ENCODE measurements at regions not wholly inside any gene's neighbourhood (a gene's known extent, or its start where the extent isn't known, plus 50 kb on each side); places are given as distances from the start of the nearest gene placed in this dataset.

DNA sequence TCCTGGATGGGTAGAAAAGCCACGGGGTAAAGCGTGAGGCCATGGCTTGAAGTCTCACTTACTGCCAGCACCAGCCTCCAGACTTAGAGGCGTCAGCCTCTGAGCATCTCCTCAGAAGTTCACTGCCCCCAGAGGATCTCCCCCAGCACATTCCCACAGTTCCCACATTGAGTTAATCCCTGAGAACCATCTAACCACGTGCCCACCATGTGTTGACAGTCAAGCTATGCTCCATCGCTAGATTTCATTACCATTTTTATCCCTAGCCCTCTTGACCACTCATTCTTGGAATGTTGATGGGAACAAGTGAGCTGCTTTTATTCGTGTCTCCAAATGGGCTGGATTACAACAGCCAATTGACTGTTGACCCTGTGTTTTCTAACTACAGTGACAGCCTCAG is 283.3 kb upstream of the IRX1 start:
- DNase-seq = no peak

- DNase-seq = no peak
These were observed 284.2 kb upstream of the IRX1 start for GRCh38 chr5:3311433-3311832.

DNA sequence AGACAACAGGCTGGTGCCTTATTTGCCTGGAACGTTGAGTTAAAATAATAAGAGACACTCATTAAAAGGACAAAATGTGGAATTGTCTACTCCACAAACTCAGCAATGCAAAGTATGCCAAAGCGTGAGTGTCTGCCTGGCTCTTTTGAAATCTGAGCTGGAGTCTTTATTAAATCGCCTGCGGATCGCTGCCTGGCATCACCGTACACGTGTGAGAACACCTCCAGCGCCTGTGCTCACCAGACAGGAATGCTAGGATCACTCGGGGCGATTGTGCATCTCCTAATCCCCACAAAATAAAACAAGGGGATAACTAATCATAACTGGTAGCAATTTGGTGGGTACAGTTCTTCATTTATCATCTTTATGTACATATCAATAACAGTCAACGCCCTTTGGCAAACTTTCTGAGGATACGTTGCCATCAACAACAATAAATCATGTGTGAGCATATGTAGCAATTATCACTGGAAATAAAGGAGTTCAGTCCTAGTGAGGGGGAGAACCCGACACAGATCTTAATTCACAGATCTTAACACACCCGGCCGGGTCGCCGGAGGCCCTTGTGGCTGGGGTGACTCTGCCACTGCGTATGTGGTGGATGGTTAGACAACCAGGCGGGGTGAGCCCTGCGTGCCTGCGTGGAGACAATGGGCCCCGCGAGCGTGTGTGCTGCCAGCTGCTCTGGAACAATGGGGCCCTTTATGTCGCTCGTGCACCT is 284.9 kb upstream of the IRX1 start:
- no peak for DNase-seq

- no peak for DNase-seq
These were observed 286.1 kb upstream of the IRX1 start for GRCh38 chr5:3309538-3309937.

- DNase-seq = no peak
These were observed 287.5 kb upstream of the IRX1 start for GRCh38 chr5:3307982-3308621.

- DNase-seq = no peak
These were observed 290.2 kb upstream of the IRX1 start for GRCh38 chr5:3305432-3305831.

DNA sequence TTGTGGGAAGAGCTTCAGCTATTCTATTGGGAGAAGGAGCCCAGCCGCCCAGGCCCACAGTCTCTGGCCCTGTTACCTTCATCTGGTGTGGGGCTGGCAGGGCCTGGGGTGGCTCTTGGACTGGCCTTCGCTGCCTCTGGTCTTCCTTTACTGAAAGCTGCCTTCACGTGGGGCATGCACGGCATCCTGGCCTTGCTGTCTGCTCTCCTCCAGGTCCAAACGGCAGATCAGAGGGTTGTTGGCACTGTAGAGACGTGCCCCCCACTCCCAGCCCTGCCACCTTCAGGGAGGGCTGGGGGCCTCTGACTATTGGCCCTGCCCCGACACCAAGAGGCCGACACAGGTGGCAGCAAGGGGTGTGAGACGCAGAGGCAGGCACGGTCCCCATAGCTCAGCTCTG is 291.3 kb upstream of the IRX1 start:
- DNase-seq = no peak

DNA sequence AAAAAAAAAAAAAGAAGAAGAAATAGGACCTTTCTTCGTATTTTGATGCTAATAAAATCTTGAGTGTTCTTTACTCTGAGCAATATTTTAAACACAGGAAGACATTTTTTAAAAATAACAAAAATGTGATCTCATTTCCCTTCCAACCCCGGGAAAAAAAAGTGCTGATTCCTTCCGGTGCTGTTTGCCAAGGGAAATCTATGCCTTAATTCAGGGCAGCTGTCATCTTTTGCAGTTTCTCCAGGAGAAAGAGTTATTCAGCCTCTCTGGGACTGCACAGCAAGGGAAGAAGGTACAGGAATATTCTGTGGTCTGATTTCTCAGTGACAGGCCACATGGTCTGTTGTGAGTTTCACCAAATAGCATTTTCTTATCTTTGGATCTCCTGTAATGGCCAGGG is 291.9 kb upstream of the IRX1 start:
- DNase-seq = no peak

GRCh38 chr5:3302228-3302627 is 293.4 kb upstream of the IRX1 start:
- no peak for DNase-seq

DNA sequence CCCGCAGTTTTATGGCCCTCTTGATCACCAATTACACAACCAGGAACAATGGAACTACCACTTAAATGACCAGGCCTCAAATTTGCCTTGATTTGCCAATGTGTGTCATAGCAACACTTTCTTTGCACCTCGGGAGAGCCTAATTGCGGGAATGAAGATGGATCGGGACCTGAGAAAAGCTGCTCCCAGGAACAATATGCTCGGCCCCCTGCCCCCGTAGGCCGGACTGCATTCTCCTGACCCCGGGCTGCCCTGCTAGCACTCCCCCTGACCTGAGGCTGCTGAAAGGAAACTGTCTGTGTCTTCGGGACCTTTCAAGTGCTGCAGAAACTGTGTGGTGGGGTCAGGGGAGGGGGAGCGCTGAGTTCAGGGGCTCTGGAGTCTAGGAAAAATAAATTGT is 294.3 kb upstream of the IRX1 start:
- no peak for DNase-seq

- no peak for DNase-seq
These were observed 294.9 kb upstream of the IRX1 start for GRCh38 chr5:3300726-3301125.

DNA sequence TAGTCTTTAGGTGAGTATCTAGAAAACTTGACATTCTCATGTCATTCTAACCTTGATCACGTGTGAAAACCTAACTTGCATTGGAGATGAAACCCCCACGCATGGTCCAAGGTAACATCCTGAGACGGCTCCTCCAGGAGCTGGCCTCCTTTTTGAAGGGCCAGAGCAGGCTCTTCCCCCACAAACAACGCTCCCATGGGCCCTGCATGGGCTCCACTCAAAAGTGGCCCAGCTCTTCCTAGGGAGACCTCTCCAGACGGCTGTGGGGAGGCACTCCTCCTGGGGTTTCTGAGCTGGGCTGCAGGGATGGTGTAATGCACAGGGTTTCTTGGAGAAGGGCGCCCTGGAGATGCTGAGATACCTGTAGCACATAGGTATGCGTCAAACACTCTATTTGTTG is 296.2 kb upstream of the IRX1 start:
- no peak for DNase-seq

GRCh38 chr5:3297853-3298252 is 297.8 kb upstream of the IRX1 start:
- DNase-seq = no peak

GRCh38 chr5:3288325-3288724 is 307.3 kb upstream of the IRX1 start:
- DNase-seq = no peak

DNA sequence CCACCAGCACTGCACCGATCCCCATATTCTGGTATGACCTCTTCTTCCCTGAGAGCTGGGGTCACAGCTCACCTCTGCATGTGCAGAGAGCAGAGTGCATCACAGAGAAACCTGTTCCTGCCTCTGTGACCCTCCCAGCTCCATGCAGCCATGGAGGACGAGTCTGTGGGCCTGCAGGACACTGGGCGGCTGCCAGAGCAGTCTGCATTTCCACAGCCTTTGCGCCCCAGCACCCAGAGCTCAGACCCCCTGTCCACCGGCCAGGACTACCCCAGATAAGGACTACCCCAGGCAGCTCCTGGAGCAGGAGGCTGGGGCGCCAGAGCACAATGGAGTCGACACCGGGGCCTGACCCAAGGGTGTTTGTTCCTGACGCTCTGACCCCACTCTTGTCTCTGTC is 308.1 kb upstream of the IRX1 start:
- no peak for DNase-seq

GRCh38 chr5:3285621-3286020 is 310.0 kb upstream of the IRX1 start:
- no peak for DNase-seq

- DNase-seq = no peak
These were observed 311.1 kb upstream of the IRX1 start for GRCh38 chr5:3284506-3284905.

- no peak for DNase-seq
These were observed 312.8 kb upstream of the IRX1 start for GRCh38 chr5:3282841-3283240.

- no peak for DNase-seq
These were observed 314.3 kb upstream of the IRX1 start for GRCh38 chr5:3281366-3281765.

DNA sequence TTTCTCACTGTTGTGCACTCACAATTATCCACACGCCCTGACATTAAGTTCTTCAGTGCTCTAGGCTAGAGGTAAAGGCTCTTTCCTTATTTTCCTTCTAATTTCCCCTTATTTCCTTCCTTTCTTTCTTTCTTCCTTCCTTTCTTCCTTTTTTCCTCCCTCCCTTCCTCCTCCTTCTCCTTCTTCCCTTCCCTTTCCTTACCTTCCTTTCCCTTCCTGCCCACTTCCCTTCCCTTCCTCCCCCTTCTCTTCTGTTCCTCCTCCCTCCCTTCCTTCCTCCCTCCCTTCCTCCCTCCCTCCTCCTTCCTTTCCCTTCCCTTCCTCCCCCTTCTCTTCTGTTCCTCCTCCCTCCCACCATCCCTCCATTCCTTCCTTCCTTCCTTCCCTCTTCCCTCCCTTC is 317.0 kb upstream of the IRX1 start:
- DNase-seq = no peak

DNA sequence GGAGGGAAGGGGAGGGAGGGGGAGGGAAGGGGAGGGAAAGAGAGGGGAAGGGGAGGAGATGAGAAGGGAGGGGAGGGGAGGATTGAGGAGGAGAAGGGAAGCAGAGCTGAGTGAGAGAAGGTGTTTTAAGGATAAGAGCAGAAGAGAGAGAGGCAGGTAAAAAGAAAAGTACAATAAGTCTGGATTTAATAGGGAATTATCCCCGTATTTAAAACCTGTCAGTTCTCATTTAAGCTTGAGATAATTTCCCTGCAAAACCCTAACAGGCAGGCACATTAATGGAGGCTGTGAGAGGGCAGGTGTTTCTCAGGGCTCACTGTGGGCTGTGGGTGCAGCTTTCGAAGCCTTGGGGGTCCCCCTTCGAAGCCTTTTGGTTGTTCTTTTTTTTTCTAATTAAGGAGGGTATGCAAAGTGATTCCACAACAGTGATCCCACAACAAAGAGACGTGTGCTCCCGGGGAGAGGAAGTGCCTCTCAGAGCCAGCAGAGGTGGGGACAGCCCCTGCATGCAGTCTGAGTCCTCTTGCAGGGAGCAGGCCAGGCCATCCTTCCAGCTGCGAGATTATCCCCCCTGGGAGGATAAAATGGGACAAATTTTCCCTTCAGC is 317.9 kb upstream of the IRX1 start:
- no peak for DNase-seq

- no peak for DNase-seq
These were observed 318.7 kb upstream of the IRX1 start for GRCh38 chr5:3276896-3277295.

GRCh38 chr5:3269395-3270169 is 326.1 kb upstream of the IRX1 start:
- DNase-seq = no peak

Data from activated gamma-delta T cell (primary cell).